Endometrial microvascular endothelial cells (primary cell): ENCODE measurements at regions not wholly inside any gene's neighbourhood (a gene's known extent, or its start where the extent isn't known, plus 50 kb on each side); places are given as distances from the start of the nearest gene placed in this dataset.

Experiments
- in situ Hi-C: cut with HindIII; loops from 2 replicates; pipeline ENCODE4 v1.10.0; 2017; ENCODE audit warnings: low sequenced_read_pairs, low pct_unique_long_range_greater_than_20kb; ENCODE audit errors: inconsistent ontology term

DNA sequence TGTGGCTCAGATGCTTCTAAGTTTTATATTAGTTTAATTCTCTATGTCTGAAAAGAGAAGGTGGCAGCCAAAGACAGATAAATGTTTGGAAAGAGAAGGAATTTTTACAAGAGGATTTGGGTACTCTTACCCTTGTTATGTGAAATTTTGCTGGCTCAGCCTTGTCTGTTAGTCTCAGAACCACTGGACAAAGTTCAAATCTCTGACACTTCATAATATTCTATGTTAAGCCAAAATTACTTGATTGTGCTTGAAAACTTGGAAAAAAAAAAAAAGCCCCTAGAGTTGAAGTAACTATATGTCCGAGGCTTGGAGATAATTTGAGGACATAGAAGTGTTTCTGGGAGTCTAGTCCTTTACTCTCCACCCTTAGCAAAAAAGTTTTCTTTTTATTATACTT, 1079.3 kb upstream of the LRRTM3 start:
- in situ Hi-C loops = no loop called here

DNA sequence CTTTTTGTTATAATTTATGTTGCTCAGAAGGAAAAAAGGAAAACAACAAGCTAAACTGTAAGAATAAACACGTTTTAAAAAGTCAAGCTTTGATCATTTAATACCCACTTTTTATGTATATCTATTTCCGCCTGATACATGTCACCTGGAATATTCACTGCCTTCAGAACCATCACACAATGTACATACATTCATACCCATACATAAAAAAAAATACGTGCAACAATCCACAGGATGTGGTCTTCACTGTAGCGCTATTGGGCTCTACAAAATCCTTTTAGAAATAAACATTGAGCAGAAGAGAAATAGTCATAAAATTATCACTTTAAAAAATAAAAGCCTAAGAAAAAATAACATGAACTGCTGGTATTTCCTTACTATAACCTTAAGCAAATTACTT, 1078.9 kb upstream of the LRRTM3 start:
- in situ Hi-C loops = no loop called here

DNA sequence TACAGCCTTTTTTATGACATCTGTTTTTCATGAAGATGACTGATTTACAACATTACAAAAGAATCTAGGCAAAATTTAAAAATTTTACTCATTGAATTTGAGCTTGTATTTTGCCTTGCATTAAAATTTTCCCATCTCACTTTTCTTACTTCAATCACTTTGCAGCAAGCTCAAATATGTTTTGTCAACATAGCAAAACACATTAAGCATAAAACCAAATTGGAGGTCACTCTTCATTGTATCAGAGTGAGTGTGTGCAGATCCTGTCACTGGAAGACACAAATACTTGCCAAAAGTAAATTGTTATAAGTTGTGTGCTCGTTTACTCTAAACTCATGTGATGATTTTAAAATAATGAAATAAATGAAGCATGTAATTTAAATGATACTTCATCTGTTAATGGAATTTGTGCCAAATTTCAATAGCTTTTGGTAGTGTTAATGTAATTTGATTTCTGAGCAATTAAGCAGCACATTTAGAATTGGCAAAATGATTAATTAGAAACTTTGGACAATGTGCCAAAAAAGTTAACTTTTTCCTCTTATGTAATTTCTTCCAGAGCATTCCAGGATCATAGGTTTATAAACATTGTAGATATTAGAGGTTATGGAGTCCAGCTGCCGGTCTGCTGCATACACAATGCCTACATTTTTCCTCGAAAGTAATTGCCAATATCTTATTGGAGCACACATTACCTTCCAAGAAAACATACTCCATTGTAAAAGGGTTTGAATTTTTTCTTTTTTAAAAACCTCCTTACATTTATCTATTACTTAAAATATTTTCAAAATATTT, 1078.2 kb upstream of the LRRTM3 start:
- in situ Hi-C loops = no loop called here

DNA sequence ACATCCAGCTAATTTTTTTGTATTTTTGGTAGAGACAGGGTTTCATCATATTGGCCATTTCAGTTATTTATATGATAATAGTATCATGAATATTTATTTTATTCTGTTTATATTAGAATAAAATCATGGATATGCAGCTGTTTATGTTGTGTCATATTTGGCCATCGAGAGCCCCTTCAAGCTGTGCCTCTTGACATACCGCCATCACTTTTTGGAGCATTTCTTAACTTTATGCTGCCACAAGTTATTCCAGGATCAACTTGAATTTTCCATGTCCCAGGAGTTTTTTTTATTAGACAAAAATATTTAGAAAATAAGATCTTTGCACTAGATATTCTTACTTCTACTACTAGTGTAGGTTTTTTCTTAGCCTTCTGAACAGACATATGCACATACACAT, 1067.0 kb upstream of the LRRTM3 start:
- in situ Hi-C loops = no loop called here

DNA sequence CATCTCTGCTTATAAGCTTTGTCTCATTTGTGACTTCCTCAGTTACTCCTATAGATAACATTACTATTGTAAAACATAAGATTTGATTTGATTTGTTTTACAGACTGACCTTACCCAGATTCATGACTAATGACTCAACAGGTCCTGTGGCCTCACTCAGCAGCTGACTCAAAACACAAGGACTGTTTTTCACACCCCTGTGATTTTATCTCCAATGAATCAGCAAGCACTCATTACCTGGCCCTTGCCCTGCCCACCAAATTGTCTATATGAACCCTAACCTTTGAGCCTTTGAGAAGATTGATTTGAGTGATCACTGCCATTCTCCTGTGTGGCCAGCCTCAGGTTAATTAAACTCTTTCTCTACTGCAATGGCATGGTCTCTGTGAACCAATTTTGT, 1064.6 kb upstream of the LRRTM3 start:
- in situ Hi-C loops = no loop called here
